Activated B cell treated with CpG ODN at 0.5 μM for 24 hours (primary cell): ENCODE measurements at regions not wholly inside any gene's neighbourhood (a gene's known extent, or its start where the extent isn't known, plus 50 kb on each side); places are given as distances from the start of the nearest gene placed in this dataset.

Source experiments
- ATAC-seq: fragments of 200-7000 bp; cut with Tn5 transposase; one replicate; pipeline ENCODE4 v1.10.0; 2021; ENCODE audit warnings: low read depth, mild to moderate bottlenecking, moderate library complexity
- CTCF ChIA-PET: fragments of 350-600 bp; sonication (Branson Sonifier 250); formaldehyde crosslinking; loops from one replicate; lab custom pipeline; 2021; ENCODE audit warnings: antibody characterized with exemption; lab: Charles Lee
- POLR2A ChIA-PET: fragments of 350-600 bp; sonication (Branson Sonifier 250); formaldehyde crosslinking; loops from one replicate; lab custom pipeline; 2021; ENCODE audit warnings: antibody characterized with exemption; lab: Charles Lee
- DNase-seq: peaks from one replicate; pipeline ENCODE4 v3.0.0; 2022
- H3K27ac Mint-ChIP-seq: one replicate; pipeline ENCODE4 v1.8.0; 2020; ENCODE audit warnings: mixed read lengths
- H3K27me3 Mint-ChIP-seq: one replicate; pipeline ENCODE4 v1.8.0; 2021; ENCODE audit warnings: mixed read lengths
- H3K36me3 Mint-ChIP-seq: one replicate; pipeline ENCODE4 v1.8.0; 2021; ENCODE audit warnings: low read depth, mixed read lengths
- H3K4me1 Mint-ChIP-seq: one replicate; pipeline ENCODE4 v1.8.0; 2021; ENCODE audit warnings: mixed read lengths
- H3K4me3 Mint-ChIP-seq: one replicate; pipeline ENCODE4 v1.8.0; 2020; ENCODE audit warnings: mild to moderate bottlenecking, mixed read lengths
- H3K9me3 Mint-ChIP-seq: one replicate; pipeline ENCODE4 v1.8.0; 2020; ENCODE audit warnings: mixed read lengths
- intact Hi-C: fragments of 100-400 bp; cut with micrococcal nuclease; formaldehyde crosslinking; loops from one replicate; pipeline ENCODE4 v1.15.1; 2024
- TF ChIP-seq, protein P1 (sequence below): fragments of 200-600 bp; IDR thresholded peaks from one replicate; pipeline ENCODE4 v1.8.0; 2022; ENCODE audit warnings: antibody characterized with exemption, mild to moderate bottlenecking

DNA sequence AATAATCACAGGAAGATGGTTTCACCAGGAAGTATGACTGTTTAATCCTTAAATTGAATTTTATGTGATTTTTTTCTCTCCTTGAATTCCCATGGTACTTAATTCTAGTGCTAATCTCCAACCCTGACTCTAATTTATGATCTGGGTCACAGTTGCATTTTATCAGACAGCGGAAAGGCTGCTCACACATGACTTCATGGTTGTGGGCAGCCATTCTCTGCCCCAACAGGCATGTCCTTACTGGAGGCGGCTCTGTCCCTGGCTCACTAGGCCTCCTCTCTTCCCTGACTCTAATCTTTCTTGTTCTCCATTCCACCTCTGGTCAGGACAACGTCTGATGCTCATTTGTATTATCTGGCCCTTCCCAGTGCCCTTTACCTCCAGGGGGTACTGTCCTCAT lies 184.4 kb downstream of the CHST1 start:
- intact Hi-C loops = no loop called here
- CTCF ChIA-PET = no interaction called here
- H3K9me3 Mint-ChIP-seq = no peaks in the 10 kb centered on the region
- ATAC-seq (no peak), DNase-seq (no peak)
- peaks cover 35% of the 10 kb centered on the region for H3K27me3 Mint-ChIP-seq
- TF ChIP-seq, protein P1, sequence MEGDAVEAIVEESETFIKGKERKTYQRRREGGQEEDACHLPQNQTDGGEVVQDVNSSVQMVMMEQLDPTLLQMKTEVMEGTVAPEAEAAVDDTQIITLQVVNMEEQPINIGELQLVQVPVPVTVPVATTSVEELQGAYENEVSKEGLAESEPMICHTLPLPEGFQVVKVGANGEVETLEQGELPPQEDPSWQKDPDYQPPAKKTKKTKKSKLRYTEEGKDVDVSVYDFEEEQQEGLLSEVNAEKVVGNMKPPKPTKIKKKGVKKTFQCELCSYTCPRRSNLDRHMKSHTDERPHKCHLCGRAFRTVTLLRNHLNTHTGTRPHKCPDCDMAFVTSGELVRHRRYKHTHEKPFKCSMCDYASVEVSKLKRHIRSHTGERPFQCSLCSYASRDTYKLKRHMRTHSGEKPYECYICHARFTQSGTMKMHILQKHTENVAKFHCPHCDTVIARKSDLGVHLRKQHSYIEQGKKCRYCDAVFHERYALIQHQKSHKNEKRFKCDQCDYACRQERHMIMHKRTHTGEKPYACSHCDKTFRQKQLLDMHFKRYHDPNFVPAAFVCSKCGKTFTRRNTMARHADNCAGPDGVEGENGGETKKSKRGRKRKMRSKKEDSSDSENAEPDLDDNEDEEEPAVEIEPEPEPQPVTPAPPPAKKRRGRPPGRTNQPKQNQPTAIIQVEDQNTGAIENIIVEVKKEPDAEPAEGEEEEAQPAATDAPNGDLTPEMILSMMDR = no peak
- no peaks in the 10 kb centered on the region for H3K4me1 Mint-ChIP-seq
- H3K27ac Mint-ChIP-seq = no peak overlapping the region
- POLR2A ChIA-PET = no interaction called here
- H3K36me3 Mint-ChIP-seq = no peaks in the 10 kb centered on the region
- H3K4me3 Mint-ChIP-seq = no peak overlapping the region

DNA sequence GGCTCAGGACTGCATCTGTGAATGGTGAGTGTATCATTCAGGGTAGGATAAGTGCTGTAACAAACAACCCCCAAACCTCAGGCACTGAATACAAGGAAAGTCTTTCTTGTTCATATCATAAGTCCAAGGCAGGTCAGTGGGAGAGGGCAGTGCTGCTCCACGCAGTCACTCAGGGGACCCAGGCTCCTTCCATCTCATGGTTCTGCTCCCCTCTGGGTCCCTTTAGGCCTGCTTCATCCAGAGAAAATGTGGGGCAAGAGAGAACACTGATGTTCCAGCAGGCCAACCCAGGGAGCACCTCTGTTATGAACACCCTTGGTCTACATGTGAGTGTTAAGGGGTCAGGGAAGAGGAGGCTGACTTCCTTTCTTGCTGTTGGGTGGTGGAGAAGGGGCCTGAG lies 187.8 kb downstream of the CHST1 start:
- DNase-seq (no peak), ATAC-seq (no peak)
- H3K36me3 Mint-ChIP-seq = no peaks in the 10 kb centered on the region
- H3K4me1 Mint-ChIP-seq = no peaks in the 10 kb centered on the region
- peaks cover 27% of the 10 kb centered on the region for H3K27me3 Mint-ChIP-seq
- H3K27ac Mint-ChIP-seq = no peak overlapping the region
- TF ChIP-seq, protein P1 = no peak
- H3K9me3 Mint-ChIP-seq = no peaks in the 10 kb centered on the region
- intact Hi-C loops = no loop called here
- H3K4me3 Mint-ChIP-seq = no peak overlapping the region
- CTCF ChIA-PET = no interaction called here
- POLR2A ChIA-PET = no interaction called here

DNA sequence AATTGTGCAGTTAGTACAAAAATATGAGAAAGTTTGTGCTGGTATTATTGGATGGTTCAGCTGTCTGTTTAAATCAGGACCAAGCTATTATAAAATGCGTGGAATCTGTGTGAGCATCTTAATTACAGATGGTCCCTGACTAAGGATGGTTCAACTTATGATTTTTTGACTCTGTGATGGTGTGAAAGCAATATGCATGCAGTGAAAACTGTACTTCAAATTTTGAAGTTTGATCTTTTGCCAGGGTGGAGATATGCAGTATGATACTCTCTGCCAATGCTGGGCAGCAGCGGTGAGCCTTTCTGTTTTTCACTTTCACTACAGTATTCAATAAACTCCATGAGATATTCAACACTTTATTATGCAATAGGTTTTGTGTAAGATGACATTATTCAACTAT lies 189.3 kb downstream of the CHST1 start:
- Mint-ChIP-seq H3K36me3 (no peaks in the 10 kb centered on the region), H3K27me3 (peaks cover 19% of the 10 kb centered on the region), H3K27ac (no peak overlapping the region), H3K4me1 (no peaks in the 10 kb centered on the region), H3K4me3 (no peak overlapping the region), H3K9me3 (no peaks in the 10 kb centered on the region)
- TF ChIP-seq, protein P1 = no peak
- ATAC-seq (no peak), DNase-seq (no peak)
- CTCF ChIA-PET = no interaction called here
- POLR2A ChIA-PET = no interaction called here
- intact Hi-C loops = no loop called here

DNA sequence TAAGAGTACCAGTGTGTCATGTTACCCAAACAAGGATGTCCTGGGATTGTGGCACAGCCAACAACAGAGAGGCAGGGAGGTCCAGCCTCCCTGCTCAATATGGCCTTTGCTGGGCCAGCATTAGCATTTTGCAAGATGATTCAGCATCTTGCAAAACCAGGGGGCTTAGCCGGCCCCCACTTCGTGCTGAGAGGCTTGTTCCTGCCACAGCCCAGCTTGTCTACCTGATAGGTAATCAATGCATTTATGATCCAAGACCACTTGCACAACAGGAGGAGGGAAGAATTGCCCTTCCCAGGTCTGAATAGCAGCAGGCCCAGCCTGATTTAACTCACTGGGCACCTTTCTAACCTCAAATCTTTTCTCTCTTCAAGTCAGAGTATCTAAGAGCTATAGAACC lies 189.0 kb upstream of the SYT13 start:
- no peaks in the 10 kb centered on the region for H3K36me3 Mint-ChIP-seq
- H3K4me3 Mint-ChIP-seq = no peak overlapping the region
- H3K27ac Mint-ChIP-seq = no peak overlapping the region
- ATAC-seq = no peak
- ChIA-PET POLR2A (no interaction called here), CTCF (no interaction called here)
- intact Hi-C loops = no loop called here
- H3K27me3 Mint-ChIP-seq = peaks cover 16% of the 10 kb centered on the region
- no peak for DNase-seq
- TF ChIP-seq, protein P1 = no peak
- no peaks in the 10 kb centered on the region for H3K4me1 Mint-ChIP-seq
- H3K9me3 Mint-ChIP-seq = no peaks in the 10 kb centered on the region

DNA sequence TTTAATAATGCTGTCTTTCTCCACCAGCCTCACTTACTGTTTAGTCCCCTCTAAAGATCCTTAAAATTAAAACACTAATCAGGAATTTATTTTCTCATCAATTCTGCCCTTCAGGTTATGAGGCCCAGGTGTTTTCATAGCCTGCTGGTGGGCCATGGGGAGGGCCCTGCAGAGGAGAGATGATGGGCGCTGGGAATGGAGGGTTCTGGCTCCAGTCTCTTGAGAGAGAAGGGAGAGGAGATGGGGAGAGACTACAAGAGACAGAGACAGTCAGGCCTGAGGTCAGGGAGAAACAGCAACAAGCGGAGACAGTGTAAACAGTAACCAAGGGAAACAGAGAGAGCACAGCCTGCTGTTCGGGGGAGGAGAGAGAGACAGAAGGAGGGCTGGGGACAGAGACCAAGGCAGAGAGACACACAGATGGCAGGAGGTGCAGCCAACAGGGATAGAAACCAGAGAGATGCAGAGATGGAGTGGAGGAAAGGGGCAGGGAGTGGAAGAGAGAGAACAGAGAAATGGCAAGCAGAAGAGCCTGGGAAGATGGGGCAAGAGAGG lies 187.3 kb upstream of the SYT13 start:
- intact Hi-C loops = no loop called here
- CTCF ChIA-PET = no interaction called here
- Mint-ChIP-seq H3K4me3 (no peak overlapping the region), H3K4me1 (no peaks in the 10 kb centered on the region), H3K9me3 (no peaks in the 10 kb centered on the region), H3K27me3 (peaks cover 5% of the 10 kb centered on the region), H3K36me3 (no peaks in the 10 kb centered on the region), H3K27ac (no peak overlapping the region)
- TF ChIP-seq, protein P1 = no peak
- POLR2A ChIA-PET = no interaction called here
- DNase-seq (no peak), ATAC-seq (no peak)
